ENCODE measurements at regions not wholly inside any gene's neighbourhood (a gene's known extent, or its start where the extent isn't known, plus 50 kb on each side); places are given as distances from the start of the nearest gene placed in this dataset.

- TF ChIP-seq, protein P1, sequence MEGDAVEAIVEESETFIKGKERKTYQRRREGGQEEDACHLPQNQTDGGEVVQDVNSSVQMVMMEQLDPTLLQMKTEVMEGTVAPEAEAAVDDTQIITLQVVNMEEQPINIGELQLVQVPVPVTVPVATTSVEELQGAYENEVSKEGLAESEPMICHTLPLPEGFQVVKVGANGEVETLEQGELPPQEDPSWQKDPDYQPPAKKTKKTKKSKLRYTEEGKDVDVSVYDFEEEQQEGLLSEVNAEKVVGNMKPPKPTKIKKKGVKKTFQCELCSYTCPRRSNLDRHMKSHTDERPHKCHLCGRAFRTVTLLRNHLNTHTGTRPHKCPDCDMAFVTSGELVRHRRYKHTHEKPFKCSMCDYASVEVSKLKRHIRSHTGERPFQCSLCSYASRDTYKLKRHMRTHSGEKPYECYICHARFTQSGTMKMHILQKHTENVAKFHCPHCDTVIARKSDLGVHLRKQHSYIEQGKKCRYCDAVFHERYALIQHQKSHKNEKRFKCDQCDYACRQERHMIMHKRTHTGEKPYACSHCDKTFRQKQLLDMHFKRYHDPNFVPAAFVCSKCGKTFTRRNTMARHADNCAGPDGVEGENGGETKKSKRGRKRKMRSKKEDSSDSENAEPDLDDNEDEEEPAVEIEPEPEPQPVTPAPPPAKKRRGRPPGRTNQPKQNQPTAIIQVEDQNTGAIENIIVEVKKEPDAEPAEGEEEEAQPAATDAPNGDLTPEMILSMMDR (IDR thresholded peaks at IDR 0.05; ENCODE audit: low read length): no peak
- no peak for TF ChIP-seq EZH2 (IDR thresholded peaks at IDR 0.05; ENCODE audit: borderline replicate concordance, low read length)
These were observed 114.8 kb downstream of the MSX2 start for GRCh38 chr5:174839196-174839595.

All from OCI-LY1 (cell line).